ENCODE measurements at regions not wholly inside any gene's neighbourhood (a gene's known extent, or its start where the extent isn't known, plus 50 kb on each side); places are given as distances from the start of the nearest gene placed in this dataset.
"Not testable (repeated sequence)": the region's sequence is repeated elsewhere in the genome, so short reads cannot be mapped to it uniquely, and the experiment has no call there.

- no peak for DNase-seq
Observed at GRCh38 chr12:68387338-68387737, 55.2 kb upstream of the MDM1 start.

DNA sequence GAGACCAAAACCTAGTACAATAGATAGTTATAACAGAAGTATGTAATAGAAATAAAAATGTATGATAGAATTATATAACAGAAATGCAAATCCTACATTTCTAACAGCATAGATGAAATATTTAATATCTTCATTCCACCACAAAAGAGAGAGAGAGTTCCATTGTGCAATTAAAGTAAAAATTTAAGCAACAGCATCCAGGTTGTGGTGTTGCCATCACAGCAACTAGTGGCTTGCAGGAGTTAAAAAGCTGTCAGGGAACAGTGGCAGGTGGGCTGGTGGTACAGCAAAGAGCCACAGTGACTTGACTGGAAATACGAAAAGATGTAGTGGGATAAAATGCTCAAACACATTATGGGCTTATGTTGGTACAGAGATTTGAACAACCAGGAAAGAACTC is 57.1 kb upstream of the MDM1 start:
- no peak for DNase-seq

GRCh38 chr12:68391937-68392336 is 59.8 kb upstream of the MDM1 start:
- no peak for DNase-seq

DNA sequence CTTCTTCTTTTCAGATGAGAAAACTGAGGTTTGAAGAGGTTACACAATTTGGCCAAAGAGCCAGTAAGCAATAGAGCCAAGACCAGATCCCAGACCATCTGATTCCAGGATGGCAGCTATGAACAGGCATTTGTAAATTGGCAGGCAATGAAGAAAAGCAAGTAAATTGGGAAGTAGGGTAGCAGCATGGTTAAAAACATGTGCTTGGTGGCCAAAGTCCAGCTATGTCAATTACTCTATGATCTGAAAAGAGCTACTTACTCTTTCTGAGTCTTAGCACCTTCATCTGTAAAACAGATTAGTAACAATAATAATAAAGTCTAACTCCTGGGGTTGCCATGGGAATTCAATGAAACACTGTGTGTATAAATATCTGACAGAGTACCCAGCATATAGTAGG is 60.2 kb upstream of the MDM1 start:
- DNase-seq, result no peak

GRCh38 chr12:68393417-68393816 is 61.3 kb upstream of the MDM1 start:
- DNase-seq, result no peak

GRCh38 chr12:68397566-68398158 is 65.5 kb upstream of the MDM1 start:
- DNase-seq, result no peak

DNA sequence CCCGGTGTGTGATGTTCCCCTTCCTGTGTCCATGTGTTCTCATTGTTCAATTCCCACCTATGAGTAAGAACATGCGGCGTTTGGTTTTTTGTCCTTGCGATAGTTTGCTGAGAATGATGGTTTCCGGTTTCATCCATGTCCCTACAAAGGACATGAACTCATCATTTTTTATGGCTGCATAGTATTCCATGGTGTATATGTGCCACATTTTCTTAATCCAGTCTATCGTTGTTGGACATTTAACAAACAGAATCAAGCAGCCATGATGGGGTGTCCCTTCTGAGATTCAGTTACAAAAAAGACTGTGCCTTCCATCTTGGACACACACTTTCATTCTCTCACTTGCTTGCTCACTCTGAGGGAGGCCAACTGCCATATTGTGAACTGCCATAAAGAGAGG is 66.5 kb upstream of the MDM1 start:
- DNase-seq, result not testable (repeated sequence)

GRCh38 chr12:68400226-68400829 is 68.2 kb upstream of the MDM1 start:
- DNase-seq, result no peak

DNA sequence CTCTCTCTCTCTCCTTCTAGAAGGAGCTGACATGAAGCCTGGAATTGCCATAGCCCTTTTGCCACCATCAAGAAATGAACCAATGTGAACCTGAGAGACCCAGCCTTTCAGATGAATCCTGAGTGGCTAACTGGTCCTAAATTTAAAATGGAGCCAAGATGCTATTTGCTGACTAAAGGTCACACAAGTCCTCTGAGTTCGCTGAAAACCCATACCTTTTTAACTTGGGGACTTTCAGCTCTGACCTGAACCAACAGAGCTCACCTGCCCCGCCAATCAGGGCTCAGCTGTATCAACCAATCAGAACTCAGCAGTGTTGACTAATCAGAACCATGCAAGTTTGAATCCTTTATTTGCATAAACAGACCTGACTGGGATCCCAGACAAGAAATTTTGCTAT is 70.3 kb upstream of the MDM1 start:
- no peak for DNase-seq

- no peak for DNase-seq
Observed at GRCh38 chr12:68403296-68403695, 71.1 kb upstream of the MDM1 start.

- no peak for DNase-seq
Observed at GRCh38 chr12:68403711-68404110, 71.5 kb upstream of the MDM1 start.

DNA sequence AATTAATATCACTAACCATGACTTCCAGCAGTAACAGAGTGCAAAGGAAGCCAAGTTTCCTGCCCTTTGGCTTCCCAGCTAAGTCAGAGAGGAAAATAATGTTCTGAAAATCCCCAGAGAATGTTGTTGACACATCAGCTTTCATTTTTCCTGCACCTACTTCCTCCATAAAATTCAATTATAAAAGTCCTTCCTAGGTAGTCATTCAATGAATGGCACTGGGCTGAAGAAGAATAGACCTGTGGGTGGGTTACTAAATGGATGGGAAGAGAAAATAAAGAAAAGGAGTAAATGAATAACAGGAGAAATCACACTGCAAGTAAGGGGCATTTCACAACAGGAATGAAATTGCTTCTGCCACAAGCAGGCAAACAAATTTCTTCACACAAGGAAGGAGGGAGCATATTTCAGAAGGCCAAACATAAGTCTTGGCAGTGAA is 73.2 kb upstream of the MDM1 start:
- no peak for DNase-seq

DNA sequence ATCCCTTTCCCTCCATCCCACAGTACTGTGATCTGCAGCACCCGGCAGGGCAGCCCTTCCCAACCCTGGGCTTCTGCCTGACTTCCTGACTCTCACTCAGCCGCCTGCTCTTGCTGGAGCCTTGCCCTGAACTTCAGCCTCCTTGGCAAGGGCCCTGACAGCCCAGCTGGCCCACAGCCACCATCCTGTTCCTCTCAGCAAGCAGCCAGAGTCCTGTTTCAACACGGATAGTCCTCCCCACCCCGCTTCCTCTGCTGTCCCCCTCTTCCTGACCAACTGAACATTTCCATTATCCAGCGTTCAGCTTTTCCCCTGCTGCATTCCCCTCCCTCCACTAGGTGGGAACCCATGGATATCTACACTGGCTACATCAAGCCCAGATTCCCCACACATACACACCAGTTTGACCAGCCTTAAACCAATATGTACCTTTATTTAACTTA is 74.0 kb upstream of the MDM1 start:
- no peak for DNase-seq

DNA sequence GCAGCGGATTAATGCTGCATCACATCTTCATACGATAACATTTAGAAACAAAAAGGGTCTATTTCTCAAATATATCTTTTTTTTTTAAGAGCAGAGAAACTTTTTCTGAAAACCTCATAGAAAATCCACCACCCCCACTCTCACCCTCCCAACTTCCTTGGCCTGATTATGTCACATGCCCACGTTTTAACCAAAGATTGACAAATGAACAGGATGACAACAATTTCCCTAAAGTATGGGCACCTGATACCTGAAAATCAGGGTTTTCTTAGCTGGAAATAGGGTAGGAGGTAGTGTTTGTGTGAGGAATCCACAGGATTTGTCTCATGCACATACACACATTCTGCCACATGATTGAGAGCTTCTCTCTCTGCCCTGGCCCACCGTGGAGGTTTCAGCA is 74.7 kb upstream of the MDM1 start:
- no peak for DNase-seq

DNA sequence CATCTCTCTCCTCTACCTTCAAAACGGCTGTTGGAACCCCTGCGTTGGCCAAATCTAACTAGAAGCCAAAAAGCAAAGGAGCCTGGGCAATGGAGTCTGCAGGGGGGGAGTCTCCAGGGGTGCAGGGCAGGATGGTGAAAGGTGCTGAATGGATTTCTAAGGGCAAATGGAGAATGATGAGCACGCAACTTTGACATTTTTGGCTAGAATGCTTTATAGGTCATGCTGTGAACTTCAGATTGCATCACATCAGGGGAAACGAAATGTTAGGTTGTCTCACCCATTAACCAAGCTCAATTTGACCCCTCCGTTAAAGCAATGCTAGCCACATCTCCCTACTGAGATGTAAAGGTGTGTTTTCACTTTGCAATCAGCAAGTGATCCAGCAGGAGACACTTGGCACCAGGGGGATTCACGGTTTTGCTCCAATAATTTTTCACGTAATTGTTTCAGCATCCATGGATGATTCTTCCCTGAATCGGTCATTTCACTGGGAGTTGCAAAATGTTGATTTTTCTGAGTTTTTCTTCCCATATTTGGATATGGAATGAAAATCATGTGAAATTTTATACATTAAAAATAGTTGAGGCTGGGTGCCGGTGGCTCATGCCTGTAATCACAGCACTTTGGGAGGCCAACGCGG is 78.0 kb upstream of the MDM1 start:
- no peak for DNase-seq

GRCh38 chr12:68411371-68411770 is 79.2 kb upstream of the MDM1 start:
- DNase-seq, result no peak

GRCh38 chr12:68414988-68415387 is 82.8 kb upstream of the MDM1 start:
- DNase-seq, result no peak

- DNase-seq, result no peak
Observed at GRCh38 chr12:68416350-68416749, 84.2 kb upstream of the MDM1 start.

- DNase-seq, result no peak
Observed at GRCh38 chr12:68416826-68417225, 84.7 kb upstream of the MDM1 start.

DNA sequence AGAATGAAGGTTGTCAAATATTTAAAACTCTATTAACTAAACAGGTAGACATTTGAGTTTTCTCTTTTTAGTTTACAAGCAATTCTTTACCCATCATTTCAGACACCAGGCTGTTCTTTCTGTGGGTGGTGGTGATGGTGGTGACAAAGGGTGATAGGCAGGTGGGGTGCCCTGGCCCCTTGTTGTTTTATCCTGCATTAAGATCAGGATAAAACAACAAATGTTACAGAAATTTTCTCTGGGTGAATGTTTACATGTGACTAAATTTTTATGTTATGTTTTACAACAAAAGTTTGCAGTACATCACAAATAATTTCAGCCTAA is 85.9 kb upstream of the MDM1 start:
- DNase-seq, result no peak

GRCh38 chr12:68420225-68421010 is 88.3 kb upstream of the MDM1 start:
- DNase-seq, result peak; percentile 49

DNA sequence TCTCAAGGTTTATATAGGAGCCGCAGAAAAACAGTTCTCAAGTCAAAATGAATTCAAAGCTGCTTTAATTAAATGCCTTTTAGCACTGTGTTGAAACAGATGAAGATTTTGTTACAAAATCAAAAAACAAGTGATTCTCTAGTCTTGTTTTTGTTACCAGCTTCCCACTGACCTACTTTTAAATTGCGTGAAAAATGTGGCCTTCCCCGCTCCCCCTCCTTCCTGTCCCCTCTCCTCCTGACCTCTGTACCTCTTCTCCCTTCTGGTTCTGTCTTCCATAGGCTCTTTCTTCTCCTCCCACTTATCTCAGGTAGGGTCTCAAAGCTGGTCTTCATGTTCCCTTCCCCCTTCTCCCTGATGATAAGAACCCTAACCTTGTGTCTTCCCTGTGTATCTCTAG is 90.0 kb upstream of the MDM1 start:
- no peak for DNase-seq

DNA sequence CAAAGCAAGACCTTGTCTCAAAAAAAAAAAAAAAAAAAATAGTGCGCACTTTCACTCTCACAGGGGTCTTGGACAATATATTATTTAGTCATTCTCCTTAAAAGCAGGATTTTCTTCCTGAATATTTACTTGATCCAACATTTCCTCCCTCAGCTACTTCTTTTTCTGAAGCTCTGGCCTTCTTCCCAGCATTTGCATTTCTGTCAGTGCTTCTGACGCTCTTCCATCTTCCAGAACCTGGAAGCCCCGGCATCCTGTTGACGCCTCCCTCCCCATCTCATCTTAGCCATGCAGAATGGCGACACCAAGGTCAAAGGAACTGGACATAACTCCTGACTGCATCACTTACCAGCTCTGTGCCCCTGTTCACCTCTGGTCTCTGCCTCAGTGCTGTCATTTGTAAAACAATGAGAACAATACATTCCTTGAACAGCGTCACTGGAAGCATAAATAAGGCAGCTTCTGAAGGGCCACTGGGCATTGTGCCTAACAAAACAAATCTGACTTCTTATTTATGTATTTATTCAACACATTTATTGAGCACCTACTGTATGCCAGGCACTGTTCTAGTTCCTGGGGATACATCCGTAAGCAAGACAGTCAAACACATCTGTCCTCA is 90.9 kb upstream of the MDM1 start:
- DNase-seq, result no peak

DNA sequence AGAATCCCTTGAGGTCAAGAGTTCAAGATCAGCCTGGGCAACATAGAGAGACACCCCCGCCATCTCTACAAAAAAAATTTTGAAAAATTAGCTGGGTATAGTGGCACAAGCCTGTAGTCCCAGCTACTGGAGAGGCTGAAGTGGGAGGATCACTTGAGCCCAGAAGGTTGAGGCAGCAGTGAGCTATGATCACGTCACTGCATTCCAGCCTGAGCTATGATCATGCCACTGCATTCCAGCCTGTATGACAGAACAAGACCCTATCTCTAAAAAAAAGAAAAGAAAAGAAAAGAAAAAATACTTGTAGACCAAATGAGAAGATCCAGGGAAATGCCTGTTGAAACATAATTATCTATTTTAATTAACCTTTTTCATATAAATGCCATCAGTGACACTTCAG is 93.8 kb upstream of the MDM1 start:
- no peak for DNase-seq

Measured in activated CD4-positive, alpha-beta T cell treated with anti-CD3 and anti-CD28 coated beads, Interleukin-2, Interleukin-6, amounts not matched to agents 100 ng/mL and 50 ng/mL, durations not matched to agents 16 hours and 8 hours (primary cell).